ENCODE measurements at regions not wholly inside any gene's neighbourhood (a gene's known extent, or its start where the extent isn't known, plus 50 kb on each side); places are given as distances from the start of the nearest gene placed in this dataset.

- H3K27ac Mint-ChIP-seq (ENCODE audit: low read depth, unreplicated experiment), result no peak overlapping the region
- BruUV-seq (replicated peaks), result no TSS peak
- no peaks in the 10 kb centered on the region for H3K9me3 Mint-ChIP-seq (ENCODE audit: unreplicated experiment)
- CTCF ChIA-PET, result interaction anchor here (0.8 to 1.1 kb wide), 2 partner anchors 7 to 85 kb away, joined by 3 to 4 read pairs; no protein-coding TSS in a partner anchor
- no peak overlapping the region for H3K4me3 Mint-ChIP-seq (ENCODE audit: unreplicated experiment)
- no peak for DNase-seq (ENCODE audit: unreplicated experiment)
- H3K4me1 Mint-ChIP-seq (ENCODE audit: insufficient read depth, unreplicated experiment), result peaks cover 18% of the 10 kb centered on the region
- no peaks in the 10 kb centered on the region for H3K36me3 Mint-ChIP-seq (ENCODE audit: insufficient read depth, unreplicated experiment)
- intact Hi-C loops (cut with micrococcal nuclease), result loop anchor here (5.0 kb wide), 1 partner anchor 221 kb away; no protein-coding TSS in a partner anchor
- POLR2A ChIA-PET, result interaction anchor here (0.7 kb wide), 1 partner anchor 139 kb away, joined by 3 read pairs; no protein-coding TSS in a partner anchor
- TF ChIP-seq CTCF (IDR thresholded peaks at IDR 0.05; ENCODE audit: unreplicated experiment), result no peak
- no peaks in the 10 kb centered on the region for H3K27me3 Mint-ChIP-seq (ENCODE audit: insufficient read depth, unreplicated experiment)
Measured at GRCh38 chr16:55036371-55036821, 105.7 kb downstream of the IRX5 start.

GRCh38 chr16:55037046-55037445 is 106.4 kb downstream of the IRX5 start:
- CTCF ChIA-PET, result no interaction called here
- Mint-ChIP-seq H3K4me1 (ENCODE audit: insufficient read depth, unreplicated experiment) (peaks cover 18% of the 10 kb centered on the region), H3K27me3 (ENCODE audit: insufficient read depth, unreplicated experiment) (no peaks in the 10 kb centered on the region), H3K36me3 (ENCODE audit: insufficient read depth, unreplicated experiment) (no peaks in the 10 kb centered on the region), H3K9me3 (ENCODE audit: unreplicated experiment) (no peaks in the 10 kb centered on the region), H3K27ac (ENCODE audit: low read depth, unreplicated experiment) (no peak overlapping the region), H3K4me3 (ENCODE audit: unreplicated experiment) (no peak overlapping the region)
- TF ChIP-seq CTCF (IDR thresholded peaks at IDR 0.05; ENCODE audit: unreplicated experiment), result no peak
- POLR2A ChIA-PET, result no interaction called here
- no TSS peak for BruUV-seq (replicated peaks)
- no peak for DNase-seq (ENCODE audit: unreplicated experiment)
- intact Hi-C loops (cut with micrococcal nuclease), result loop anchor here (5.0 kb wide), 1 partner anchor 220 kb away; no protein-coding TSS in a partner anchor

- intact Hi-C loops (cut with micrococcal nuclease), result loop anchor here (5.0 kb wide), 1 partner anchor 219 kb away; no protein-coding TSS in a partner anchor
- TF ChIP-seq CTCF (IDR thresholded peaks at IDR 0.05; ENCODE audit: unreplicated experiment), result no peak
- Mint-ChIP-seq H3K36me3 (ENCODE audit: insufficient read depth, unreplicated experiment) (no peaks in the 10 kb centered on the region), H3K27me3 (ENCODE audit: insufficient read depth, unreplicated experiment) (no peaks in the 10 kb centered on the region), H3K4me1 (ENCODE audit: insufficient read depth, unreplicated experiment) (peaks cover 18% of the 10 kb centered on the region), H3K4me3 (ENCODE audit: unreplicated experiment) (no peak overlapping the region), H3K27ac (ENCODE audit: low read depth, unreplicated experiment) (no peak overlapping the region), H3K9me3 (ENCODE audit: unreplicated experiment) (no peaks in the 10 kb centered on the region)
- no TSS peak for BruUV-seq (replicated peaks)
- CTCF ChIA-PET, result interaction anchor here (0.9 kb wide), 1 partner anchor 8 kb away, joined by 3 read pairs; no protein-coding TSS in a partner anchor
- no peak for DNase-seq (ENCODE audit: unreplicated experiment)
- POLR2A ChIA-PET, result no interaction called here
Measured at GRCh38 chr16:55037966-55038365, 107.3 kb downstream of the IRX5 start.

- H3K4me1 Mint-ChIP-seq (ENCODE audit: insufficient read depth, unreplicated experiment), result peaks cover 18% of the 10 kb centered on the region
- no peaks in the 10 kb centered on the region for H3K36me3 Mint-ChIP-seq (ENCODE audit: insufficient read depth, unreplicated experiment)
- BruUV-seq (replicated peaks), result no TSS peak
- no peaks in the 10 kb centered on the region for H3K9me3 Mint-ChIP-seq (ENCODE audit: unreplicated experiment)
- TF ChIP-seq CTCF (IDR thresholded peaks at IDR 0.05; ENCODE audit: unreplicated experiment), result no peak
- intact Hi-C loops (cut with micrococcal nuclease), result loop anchor here (5.0 kb wide), 1 partner anchor 218 kb away; no protein-coding TSS in a partner anchor
- no peak overlapping the region for H3K4me3 Mint-ChIP-seq (ENCODE audit: unreplicated experiment)
- CTCF ChIA-PET, result interaction anchor here (0.6 to 1.2 kb wide), 3 partner anchors 10 to 414 kb away, joined by 3 read pairs; no protein-coding TSS in a partner anchor
- POLR2A ChIA-PET, result interaction anchor here (0.6 kb wide), 1 partner anchor 298 kb away, joined by 3 read pairs; no protein-coding TSS in a partner anchor
- DNase-seq (ENCODE audit: unreplicated experiment), result no peak
- peak overlapping the region; percentile 59 for H3K27ac Mint-ChIP-seq (ENCODE audit: low read depth, unreplicated experiment)
- H3K27me3 Mint-ChIP-seq (ENCODE audit: insufficient read depth, unreplicated experiment), result no peaks in the 10 kb centered on the region
Measured at GRCh38 chr16:55039042-55039441, 108.4 kb downstream of the IRX5 start.
